GM19463 (cell line): ENCODE measurements at regions not wholly inside any gene's neighbourhood (a gene's known extent, or its start where the extent isn't known, plus 50 kb on each side); places are given as distances from the start of the nearest gene placed in this dataset.
"Not testable (repeated sequence)": the region's sequence is repeated elsewhere in the genome, so short reads cannot be mapped to it uniquely, and the experiment has no call there.

Source experiments
- ATAC-seq: cut with Tn5 transposase; IDR thresholded peaks from one replicate; pipeline ENCODE4 v1.9.1; 2021; ENCODE audit warnings: mild to moderate bottlenecking, moderate library complexity; ENCODE audit not compliant: unreplicated experiment

DNA sequence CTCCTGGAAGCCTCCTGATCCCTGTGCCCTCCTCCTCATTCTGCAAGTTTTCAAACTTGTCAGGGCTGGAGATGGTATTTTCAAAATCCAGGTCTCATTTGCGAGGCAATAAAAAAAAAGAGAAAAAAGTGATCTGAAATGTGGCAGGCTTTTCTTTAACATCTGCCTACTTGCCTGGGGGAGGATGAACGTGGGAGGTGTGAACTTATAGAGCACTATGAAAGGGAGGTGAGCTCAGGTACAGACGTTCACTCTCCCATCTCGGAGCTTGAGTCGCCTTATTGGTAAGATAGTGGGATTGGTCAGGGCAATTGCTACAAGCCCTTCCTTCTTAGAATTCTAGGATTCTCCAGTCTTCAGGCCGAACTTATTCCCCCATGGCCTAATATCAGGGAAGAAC, 104.8 kb upstream of the CADM1 start:
- ATAC-seq = no peak

DNA sequence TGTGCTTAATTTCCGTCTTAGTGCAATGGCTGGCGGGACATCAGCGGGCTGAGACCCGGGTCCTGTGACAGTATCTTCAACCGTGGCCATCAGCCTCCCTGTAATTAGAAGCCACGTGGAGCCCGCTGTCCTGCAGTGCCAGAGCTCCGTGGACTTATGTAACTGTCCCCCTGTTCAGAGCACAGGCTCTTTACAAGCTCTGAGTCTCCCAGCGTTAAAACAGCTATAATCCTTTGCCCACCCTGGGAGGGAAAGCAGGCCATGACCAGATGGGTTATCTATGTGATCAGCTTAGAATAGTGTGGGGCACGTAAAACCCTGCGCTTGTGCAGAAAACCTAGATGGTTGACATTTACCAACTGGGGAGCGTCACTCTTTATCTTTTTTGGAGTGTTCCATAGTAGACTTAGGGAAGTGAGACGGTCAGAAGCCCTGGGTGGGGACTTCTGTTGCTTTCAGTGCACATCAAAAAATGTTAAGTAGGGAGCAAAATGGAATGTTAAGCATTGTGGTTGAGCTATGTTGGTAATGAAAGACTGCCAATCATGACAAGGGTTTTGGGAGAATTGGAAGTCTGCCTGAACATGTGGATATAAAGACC, 103.5 kb upstream of the CADM1 start:
- ATAC-seq = no peak

GRCh38 chr11:115606498-115607220, 102.4 kb upstream of the CADM1 start:
- no peak for ATAC-seq

DNA sequence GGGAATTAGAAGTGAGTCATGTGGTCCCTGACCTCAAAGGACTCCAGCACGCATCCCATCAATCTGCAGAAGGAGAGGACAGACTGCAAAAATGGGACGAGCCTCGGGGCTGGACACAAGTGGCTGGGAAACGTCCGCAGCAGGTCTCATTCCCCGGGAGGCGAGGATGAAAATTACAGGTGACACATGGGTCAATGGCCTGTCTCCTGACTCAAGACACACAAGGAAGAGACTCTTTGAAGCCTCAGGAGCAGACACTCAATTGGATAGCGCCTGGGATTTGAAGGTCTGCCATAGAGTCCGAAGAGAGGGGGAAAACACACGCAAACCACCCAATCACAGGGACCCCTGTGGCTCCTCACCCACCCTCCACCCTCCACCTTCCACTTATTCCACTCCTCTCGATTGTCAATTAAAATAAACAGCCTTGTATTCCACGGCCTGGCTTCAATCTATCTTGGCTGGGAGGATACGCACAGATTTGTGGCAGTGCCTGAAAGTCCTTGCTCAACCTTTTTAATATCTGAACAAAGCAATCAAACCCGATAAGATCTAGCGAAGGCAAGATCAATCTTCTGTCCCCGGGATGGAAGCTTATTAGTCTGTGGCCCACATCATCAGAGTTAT, 101.8 kb upstream of the CADM1 start:
- ATAC-seq = no peak

DNA sequence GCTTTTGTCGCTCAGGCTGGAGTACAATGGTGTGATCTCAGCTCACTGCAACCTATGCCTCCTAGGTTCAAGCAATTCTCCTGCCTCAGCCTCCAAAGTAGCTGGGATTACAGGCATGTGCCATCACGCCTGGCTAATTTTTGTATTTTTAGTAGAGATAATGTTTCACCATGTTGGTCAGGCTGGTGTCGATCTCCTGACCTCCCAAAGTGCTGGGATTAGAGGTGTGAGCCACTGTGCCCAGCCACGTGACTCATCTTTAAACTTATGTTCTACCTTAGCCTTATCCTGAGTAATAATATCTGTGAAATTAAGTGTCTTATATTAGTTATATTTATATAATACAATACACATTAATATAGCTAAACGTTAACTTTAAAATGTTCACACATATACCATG, 101.2 kb upstream of the CADM1 start:
- not testable (repeated sequence) for ATAC-seq

- no peak for ATAC-seq
Observed at GRCh38 chr11:115599125-115599524, 94.9 kb upstream of the CADM1 start.

GRCh38 chr11:115598257-115598901, 94.2 kb upstream of the CADM1 start:
- no peak for ATAC-seq

- no peak for ATAC-seq
Observed at GRCh38 chr11:115591380-115591779, 87.2 kb upstream of the CADM1 start.

GRCh38 chr11:115590254-115590653, 86.0 kb upstream of the CADM1 start:
- ATAC-seq = no peak

DNA sequence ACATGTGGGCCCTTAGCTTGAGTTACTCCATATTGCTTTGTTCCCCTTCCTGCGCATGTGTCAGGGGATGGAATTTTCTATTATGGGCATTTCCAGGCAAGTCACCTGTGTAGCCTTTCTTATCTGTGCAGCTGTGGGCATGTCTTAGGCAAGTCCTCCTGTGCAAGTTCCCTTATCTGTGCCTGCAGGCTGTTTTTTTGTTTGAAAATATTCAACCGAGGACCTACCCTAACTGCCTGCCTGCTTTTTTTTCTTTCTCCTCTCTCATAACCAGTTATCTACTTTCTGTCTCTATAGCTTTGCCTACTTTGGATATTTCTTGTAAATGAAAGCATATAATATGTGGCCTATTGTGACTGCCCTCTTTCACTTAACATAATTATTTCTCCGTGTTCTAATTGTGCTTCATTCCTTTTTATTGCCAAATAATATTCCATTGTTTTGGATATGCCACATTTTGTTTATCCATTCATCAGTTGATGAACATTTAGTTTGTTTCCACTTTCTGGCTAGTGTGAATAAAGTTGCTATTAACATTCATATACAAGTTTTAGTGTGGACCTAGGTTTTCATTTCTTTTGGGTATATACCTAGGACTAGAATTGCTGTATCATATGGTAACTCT, 83.6 kb upstream of the CADM1 start:
- ATAC-seq = no peak

- no peak for ATAC-seq
Observed at GRCh38 chr11:115585361-115586024, 81.3 kb upstream of the CADM1 start.

GRCh38 chr11:115581871-115582639, 77.8 kb upstream of the CADM1 start:
- no peak for ATAC-seq

DNA sequence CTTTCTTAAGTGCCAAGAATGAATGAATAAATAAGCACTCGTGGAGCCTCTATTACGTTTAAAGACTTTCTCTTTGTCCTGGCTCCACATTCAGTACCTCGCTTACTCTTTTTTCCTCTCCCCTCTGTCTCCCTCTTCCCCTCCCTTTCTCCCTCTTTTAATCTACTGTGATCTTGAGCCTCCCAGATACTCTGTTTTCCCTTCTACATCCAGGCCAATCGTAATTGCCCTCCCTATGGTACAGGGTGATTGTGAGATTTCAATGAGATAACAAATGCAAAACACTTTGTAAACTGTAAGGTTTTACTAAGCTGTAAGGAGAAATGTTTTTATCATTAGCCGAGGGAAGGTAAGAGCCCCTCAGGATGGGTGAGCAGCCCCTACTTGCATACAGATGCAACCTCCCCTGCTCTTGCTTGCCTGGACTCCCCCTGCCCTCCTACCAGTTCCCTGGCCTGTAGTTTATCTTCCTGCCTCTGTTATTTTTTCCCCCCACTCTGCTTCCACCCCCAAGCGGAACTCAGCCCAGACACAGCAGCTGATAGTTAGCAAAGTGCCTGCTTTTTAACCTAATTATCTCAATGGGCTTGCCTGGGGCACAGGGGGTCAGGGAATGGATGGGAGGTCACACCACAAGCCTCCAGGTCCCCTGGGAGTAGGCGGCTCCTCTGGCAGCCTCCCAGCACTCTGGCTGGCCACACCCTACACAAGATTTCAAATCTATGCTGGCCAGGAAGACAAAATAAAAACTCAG, 76.9 kb upstream of the CADM1 start:
- ATAC-seq = no peak

GRCh38 chr11:115580416-115580815, 76.2 kb upstream of the CADM1 start:
- ATAC-seq = no peak

DNA sequence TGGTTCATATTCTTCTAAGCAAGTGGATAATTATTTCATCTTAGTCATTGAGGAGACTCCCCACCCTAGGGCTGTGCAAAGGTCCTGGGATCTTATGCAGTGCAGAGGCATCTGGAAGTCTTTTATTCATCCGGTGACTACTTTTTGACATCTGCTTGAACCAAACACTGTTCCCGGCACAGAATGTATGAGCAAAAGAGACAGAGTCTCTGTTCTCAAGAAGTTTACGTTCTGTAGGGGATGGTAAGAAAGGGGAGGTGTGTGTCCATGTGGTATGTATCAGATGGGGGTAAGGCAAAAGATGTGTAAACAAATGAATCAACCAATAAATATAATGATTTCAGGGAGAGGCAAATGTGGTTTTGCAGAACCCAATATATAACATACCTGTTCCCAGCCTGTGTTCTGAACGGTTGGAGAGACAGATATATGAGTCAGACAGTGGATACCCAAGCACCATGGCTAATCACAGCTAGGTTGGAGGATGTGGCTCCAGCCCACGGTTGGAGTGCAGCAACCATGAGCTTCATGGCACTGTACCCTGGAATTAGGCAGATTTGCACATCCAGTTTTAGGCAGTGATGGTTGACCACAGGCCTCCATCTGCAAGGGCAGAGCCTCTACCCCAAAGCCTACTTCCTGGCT, 75.1 kb upstream of the CADM1 start:
- ATAC-seq = no peak

GRCh38 chr11:115578275-115578674, 74.1 kb upstream of the CADM1 start:
- ATAC-seq = no peak

GRCh38 chr11:115577701-115578100, 73.5 kb upstream of the CADM1 start:
- no peak for ATAC-seq

DNA sequence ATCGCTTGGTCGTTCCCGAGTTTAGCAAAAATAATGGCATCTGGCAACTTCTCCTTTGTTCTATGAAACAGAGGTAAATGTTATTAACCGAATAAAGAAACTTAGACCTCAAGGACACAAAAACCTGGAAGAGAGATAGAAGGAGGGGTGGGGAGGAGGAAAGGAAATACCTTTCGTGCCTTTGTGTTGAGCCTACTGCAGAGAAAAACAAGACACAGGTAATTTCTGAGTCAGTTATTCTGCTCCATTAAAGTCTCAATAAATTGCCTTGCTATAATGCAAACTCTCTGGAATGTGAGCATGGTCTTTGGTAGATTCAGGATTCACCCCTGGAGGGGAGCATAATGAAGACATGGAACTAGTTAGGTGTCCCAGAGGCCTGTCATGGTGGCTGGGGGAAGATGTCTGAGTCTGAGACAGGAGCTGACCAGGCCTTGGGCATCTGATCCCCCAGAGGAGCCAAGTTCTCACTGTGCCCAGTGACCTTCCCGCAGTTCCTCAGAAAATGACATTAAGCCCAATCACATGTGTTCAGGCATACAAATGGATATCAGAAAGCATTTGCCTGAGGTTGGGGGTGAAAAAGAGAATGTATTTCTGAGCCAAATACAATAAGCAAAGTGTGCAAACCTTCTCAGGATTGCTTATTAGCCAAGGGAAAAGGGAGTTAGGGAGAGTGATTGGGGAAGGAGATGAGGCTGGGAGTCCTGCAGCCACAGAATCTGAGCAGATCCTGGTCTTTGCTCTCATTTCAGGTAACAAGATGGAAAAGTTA, 72.6 kb upstream of the CADM1 start:
- ATAC-seq = no peak
